Putamen (tissue), 1 donor: ENCODE measurements at regions not wholly inside any gene's neighbourhood (a gene's known extent, or its start where the extent isn't known, plus 50 kb on each side); places are given as distances from the start of the nearest gene placed in this dataset.
A peak's percentile ranks its signal among the peaks of the same experiment; 100 is the strongest.
"Not testable (repeated sequence)": the region's sequence is repeated elsewhere in the genome, so short reads cannot be mapped to it uniquely, and the experiment has no call there.

ENCODE experiments used
- DNase-seq: peaks from one replicate; pipeline ENCODE4 v3.0.0-alpha.2; 2016; ENCODE audit warnings: low spot score

DNA sequence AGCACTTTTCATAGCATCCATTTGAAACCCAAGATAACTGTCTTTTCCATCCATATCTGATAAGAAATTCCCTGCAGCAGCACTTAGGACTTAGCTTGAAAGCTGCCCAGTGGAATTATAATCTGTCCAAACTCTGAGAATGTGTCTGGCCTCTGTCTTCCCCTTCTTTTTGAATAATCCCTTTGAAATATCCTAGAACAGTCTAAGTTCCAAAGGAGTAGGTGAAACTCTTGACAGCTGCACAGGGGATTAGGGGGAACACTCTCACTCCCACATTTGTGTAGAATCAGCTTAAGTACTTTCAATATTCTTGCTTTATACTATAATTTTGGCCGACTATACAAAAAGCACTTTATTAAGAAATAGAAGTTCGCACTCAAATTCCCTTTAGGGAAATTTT, 157.7 kb downstream of the PAPSS1 start:
- no peak for DNase-seq

DNA sequence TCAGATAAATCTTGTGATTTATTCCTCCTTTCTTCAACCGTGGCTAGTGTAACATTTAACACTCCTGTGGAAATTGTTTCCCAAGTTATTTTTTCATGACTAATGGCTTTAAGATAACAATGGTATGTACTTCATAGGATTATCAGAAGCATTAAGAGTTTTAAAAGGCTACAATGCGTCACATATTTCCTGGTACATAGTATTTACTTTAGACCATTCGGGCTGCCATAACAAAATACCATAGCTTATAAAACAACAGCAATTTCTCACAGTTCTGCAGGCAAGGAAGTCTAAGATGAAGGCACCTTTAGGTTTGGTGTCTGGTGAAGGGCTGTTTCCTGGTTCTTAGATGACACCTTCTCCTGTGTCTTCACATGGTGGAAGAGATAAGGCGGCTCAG, 158.6 kb downstream of the PAPSS1 start:
- no peak for DNase-seq

DNA sequence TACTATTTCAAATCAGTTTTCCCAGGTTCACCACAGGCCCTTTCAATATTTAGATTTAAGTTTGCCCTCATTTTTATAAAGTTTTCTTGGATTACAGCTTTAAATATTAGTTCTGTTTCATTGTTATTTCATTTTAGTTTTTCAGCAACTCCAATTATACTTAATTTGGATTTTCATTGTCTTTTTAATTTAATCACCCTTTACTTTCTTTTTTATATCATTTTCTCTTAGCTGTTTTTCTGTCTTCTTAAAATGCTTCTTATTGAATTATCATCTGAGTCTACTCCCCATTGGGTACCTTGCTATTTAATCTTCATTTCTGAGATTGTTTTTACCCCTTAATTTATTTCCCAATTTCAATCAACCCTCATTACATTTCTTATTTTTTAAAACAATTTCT, 160.4 kb downstream of the PAPSS1 start:
- DNase-seq, result no peak

DNA sequence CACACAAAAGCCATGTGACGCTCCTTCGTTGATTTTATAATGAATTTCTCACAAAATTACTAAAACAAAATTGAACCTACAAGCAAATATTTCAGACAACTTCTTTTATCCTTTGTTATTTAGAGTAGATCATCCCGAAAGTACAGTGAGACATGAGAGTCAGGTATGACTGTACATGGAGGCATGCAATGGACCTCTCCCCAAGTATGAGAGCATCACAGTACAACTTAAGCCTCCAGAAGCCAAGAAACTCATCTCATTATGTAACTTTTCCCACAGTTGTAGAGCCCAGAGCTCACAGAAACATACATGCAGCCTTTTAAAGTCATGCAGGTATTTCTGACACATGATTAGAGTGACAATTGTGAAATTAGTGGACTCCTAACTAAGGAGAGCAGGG, 167.7 kb downstream of the PAPSS1 start:
- no peak for DNase-seq

DNA sequence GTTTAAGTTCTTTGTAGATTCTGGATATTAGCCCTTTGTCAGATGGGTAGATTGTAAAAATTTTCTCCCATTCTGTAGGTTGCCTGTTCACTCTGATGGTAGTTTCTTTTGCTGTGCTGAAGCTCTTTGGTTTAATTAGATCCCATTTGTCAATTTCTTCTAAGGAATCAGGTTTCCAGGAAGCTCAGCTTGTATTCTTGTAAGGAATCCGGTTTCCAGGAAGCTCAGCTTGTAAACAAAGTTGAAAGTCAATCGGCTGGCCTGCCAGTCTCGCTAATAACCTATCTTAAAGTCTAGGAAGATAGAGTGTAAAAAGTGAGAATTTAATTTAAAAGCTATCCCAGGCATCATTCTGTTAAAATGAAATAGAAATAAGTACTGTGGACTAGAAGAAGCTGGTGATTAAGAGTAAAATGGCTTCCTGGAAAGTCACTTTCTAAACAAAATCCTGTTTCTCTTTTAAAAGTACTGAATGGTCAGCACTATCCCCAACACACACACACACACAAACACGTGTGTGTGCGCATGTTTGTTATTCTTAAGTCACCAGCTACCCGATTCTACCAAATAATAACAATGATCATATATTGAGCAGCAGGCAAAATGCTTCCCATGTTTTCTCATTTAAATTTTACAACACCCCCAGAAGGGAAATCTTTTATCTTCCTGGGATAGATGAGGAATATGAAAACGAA, 171.7 kb downstream of the PAPSS1 start:
- no peak for DNase-seq

DNA sequence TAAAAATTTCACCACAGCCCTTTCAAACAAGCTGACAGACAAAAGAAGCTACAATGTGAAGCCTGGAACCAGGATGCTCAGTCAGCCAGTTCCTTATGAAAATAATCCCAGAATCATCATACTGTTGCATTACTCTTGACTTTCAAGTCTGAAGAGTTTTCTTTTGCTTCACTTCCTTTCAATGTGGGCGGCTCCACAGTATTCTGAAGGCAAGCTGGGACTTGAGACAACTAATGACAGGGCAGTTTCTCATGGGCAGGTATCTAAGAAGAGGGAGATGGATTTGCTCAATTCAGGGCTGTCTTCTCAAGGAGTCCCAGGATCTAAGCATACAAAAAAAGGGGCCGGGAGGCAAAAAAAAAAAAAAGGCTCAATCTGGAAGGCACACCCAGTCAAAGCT, 173.4 kb downstream of the PAPSS1 start:
- DNase-seq, result no peak

DNA sequence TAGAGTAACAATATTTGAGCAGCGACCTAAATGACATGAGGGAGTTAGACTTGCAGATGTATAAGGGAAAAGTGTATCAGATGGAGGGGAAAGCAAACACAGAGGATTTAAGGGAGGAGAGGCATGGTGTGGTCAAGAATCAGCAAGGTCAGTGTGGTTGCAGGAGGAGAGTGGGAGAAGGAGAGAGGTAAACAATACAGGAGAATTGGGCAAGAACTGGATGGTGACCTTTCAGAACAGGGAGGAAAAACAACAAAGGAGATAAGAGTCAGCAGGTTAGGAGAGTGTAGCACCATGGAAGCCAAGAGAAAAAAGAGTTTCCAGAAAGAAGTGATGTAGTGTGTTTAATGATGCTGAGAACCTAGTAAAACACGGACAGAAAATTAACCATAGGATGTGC, 178.5 kb downstream of the PAPSS1 start:
- no peak for DNase-seq

DNA sequence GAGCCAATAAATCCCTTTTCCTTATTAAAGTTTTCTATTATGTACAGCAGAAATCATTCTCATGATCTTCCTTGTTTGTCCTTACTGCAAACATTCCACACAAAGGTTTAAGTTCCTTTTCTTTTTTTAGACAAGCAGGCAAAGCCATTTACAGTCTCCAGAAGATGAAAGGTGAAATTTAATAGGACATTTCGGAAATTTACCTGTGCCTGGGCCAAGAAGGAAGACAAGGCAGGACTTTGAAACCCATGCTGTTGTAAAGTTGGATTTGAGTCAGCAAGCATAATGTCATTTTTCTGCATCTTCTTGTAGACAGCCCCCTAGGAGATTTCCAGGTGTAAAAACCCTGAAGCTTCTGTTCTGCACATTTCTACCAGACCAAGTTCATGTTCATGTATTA, 188.1 kb downstream of the PAPSS1 start:
- DNase-seq, result no peak

DNA sequence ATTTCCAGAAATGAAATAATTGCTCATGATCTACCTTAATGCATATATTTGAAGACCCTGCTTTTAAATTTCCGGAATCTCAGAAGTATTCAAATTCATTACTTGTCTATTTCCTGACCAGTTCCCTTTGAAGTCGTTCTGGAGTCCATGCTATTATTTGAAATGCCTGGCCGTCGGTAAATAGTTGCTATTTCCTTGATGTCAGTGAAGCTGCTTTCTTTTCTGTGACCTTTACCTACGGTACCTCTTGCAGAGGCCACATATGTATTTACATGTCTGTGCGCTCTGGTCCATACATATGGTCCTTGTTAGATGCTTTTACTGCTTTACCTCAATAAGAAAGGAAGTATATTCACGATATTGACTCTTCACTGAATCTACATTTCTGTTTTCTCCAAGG, 199.7 kb downstream of the PAPSS1 start:
- DNase-seq, result no peak

DNA sequence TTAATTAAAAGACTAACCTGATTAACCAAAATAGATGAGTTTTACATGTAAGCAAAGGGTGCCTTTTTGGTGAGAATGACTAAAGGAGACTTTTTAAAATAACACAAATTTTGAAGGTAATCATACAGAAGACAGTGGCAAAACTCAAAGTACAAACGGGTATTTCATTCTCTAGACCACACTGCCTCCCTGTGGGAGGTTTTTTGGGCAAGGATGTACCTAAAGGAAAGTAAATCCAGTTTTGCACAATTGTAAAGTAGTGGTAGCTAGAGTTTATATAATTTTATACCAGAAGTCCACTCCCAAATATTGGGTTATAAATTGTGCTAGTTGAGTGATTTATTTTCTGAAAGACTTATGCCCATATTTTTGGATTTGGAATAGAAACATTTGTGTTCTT, 201.0 kb downstream of the PAPSS1 start:
- DNase-seq, result peak; percentile 23

DNA sequence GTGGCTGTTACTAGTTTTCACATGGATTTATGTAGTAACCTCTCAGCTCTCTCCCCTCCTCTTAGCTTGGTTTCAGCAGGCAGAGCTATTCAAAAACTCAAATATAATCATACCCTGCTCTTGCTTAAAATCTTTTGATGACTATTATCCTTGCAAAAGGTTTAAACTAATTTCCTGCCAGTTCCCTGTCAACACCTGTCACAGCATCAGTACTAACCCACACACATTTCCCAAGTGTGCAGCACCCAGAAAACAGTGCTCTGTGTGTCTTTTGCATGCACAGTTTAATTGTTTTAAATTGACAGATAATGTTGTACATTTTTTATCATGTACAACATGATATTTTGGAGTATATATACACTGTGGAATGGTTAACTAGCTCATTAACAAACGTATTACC, 202.0 kb downstream of the PAPSS1 start:
- DNase-seq, result peak; percentile 74

DNA sequence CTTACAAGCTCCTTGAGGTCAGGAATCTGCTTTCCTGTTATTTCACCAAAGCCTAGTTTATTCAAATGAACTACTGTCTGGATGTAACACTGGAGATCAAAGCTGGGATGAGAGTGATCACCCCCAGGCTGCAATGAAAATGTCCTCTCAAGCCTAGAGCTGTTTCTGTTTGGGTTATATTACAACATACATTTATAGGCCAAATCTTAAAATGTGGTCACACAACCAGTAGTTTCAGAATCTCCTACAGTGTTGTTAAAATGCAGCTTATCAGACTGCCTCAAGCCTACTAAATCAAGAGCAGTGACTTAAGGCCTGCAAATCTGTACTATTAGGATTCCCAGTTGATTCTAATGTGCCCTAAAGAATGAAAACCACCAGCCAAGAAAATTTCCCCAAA, 207.5 kb downstream of the PAPSS1 start:
- DNase-seq, result no peak

DNA sequence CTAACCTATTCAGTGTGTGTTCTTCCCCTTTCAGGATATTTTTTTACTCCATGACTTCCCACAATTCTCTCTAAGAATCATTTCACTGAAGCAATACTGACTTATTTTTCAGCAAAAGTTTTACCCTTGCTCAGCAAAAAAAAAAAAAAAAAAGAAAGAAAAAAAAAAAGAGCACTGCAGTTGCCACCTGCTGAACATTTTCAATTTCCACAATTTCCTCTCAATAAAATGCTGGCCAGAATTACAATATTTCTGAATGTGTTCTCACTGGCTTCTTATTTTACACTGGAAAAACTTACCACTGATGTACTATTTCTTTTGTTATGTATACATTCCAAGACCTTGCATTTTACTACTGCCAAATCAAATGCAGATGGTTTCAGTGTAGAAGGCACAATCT, 210.4 kb downstream of the PAPSS1 start:
- DNase-seq, result no peak

DNA sequence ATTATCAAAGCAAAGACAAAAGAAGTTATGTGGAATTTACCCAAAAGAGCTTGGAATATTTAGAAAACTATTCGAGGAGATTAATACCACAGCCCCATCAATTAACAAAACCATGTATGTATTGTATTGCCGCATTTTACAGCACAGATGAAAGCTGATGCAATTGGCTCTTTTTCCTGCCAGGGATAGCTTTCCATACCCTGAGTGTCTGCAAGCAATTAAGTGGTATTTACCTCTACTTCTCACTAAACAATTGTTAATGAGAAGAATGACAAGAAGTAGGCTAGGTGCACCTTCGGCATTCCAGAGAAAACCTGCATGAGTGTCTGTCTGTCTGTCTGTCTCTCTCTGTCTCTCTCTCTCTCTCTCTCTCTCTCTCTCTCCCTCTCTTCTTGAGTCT, 219.5 kb downstream of the PAPSS1 start:
- DNase-seq, result no peak

DNA sequence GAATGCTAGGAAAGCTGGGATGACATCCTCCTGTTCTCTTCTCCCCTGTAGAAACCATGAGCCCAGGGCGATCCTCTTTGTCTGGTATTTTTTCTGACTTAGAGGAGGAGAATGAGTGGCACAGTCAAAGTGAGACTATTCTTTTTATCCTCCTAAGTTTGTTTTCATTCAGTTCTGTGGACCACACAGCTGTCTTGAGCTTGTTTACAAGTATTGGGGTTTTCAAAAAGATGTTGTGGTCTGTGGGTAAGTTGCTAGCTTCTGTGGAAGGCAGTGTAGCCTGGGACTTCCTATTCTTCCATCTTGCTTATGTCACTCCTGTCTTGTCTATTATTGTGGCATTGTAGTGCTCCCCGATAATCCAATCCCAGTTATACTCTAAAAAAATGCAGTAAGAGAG, 223.0 kb downstream of the PAPSS1 start:
- DNase-seq, result no peak

DNA sequence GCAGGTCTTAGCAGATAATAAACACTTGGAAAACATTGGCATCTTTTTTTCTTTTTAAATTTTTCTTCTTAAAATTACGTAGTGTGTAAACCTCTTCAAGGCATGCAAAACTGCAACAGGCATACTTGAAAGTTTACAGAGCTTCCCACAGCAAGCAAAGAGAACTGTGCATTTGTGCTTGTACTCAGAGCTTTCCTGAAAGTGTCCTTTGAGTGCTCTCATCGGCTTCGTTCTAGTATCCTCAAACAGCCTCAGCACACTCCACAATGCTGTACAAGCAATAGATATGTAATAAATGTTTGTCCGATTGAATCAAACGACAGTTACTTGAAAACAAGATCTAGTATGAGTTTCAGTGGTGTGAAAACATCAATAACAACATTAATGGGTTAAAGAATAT, 227.5 kb downstream of the PAPSS1 start:
- DNase-seq, result no peak

DNA sequence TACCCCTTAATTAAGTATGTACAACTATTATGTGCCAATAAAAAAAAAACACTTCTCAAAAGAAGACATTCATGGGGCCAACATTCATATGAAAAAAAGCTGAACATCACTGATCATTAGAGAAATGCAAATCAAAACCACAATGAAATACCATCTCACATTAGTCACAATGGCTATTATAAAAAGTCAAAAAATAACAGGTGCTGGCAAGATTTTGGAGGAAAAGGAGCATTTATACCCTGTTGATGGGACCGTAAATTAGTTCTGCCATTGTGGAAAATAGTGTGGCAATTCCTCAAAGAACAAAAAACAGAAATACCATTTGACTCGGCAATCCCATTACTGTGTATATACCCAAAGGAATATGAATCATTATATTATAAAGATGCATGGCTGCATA, 229.9 kb downstream of the PAPSS1 start:
- no peak for DNase-seq

DNA sequence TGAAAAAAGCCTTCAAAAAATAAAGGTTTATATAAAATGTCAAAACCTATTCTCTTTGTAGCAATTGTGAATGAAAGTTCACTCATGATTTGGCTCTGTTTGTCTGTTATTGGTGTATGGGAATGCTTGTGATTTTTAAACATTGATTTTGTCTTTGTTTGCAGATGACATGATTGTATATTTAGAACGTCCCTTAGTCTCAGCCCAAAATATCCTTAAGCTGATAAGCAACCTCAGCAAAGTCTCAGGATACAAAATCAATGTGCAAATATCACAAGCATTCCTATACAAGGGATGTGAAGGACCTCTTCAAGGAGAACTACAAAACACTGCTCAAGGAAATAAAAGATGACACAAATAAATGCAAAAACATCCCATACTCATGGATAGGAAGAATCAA, 236.4 kb downstream of the PAPSS1 start:
- DNase-seq, result not testable (repeated sequence)

DNA sequence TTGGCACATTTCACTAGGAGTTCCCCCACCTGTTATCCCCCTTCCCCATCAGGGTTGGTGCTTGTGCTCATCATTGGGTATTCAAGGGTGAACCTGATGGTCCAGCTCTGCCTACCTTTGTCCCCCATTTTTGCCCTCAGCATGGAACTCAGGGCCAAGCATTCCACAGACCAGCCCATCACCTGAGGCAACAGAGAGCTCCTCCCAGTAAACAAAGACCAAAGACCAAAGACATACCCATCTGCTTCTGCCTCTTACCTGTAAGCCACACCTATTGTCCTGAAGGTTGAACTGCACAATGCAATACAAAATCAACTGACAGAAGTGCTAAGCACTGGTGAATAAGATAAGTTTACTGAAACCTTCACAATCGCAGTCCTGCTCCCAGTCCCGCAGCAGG, 237.5 kb downstream of the PAPSS1 start:
- DNase-seq, result no peak

DNA sequence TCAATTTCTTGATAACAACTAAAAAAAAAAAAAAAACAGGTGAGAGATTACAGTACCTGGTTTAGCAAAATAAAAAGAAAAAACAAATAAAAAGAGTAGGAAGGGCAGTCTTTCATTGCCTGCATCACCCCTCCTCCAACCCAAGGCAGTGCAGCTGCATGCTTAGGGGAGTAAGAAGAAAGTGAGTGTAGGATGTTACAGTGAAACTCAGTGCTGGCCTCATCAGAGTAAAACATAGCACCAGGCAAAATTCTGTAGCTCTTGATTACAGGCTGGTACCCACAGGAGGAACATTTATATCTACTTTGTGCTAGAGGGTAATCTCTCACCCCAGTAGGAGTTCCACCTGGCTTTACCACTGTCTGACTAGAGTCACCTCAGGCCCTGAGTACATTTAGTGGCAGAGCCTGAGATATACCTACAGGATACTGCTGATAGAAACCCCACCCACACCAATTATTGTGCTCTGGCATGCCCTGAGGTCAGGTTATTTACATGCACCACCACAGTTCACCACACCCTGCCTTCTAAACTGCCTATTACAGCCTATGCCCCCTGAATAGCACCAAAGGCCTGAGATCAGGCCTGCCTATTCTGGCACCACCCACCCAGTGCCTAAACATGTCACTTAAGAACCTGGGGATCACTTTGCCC, 241.6 kb downstream of the PAPSS1 start:
- no peak for DNase-seq

DNA sequence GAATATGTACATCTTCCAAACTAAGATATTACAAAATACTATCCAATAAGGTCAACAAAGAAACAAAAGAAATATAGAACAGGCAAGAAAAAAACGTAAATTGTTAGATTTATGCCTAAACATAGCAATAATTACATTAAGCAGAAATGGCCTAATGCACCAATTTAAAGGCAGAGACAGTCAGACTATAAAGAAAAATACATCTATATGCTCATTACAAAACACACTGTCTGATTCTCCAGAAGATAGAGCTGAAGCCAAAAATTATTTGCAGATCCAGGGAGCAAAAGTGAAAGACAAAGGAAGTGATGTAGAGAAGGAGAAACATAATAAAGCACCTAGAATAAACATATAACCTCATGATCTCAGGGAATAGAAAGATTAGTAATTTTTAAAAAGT, 246.9 kb downstream of the PAPSS1 start:
- DNase-seq, result no peak

DNA sequence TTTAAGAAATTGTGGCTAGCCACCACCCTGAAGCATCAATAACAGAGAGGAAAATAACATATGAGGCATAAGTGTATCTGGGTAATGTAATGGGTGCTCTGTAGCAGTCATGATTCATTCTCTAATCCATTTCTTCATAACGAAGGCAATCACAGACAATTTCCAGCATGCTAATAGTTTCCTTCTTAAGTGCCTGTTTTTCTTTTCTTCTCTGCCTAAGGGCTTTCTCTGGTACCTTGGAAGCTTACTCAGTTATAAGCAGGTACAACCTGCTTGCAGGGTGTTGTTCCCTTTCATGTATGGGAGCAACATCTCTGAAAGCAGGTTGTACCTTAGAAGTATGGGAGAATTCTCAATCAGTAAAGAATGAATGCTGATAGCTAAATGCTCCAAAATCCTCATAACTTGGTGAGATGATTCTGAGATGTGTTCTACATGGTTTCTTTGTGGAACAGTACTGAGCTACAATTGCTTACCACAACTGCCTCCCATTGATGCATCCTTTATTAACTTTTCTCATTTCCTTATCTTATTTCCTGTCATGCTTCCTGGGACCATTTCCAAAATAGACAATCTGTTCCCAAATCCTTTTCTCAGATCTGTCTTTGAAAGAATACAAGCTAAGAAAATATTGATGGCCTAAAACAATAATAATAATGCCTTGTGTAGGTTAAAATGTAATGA, 247.6 kb downstream of the PAPSS1 start:
- no peak for DNase-seq

DNA sequence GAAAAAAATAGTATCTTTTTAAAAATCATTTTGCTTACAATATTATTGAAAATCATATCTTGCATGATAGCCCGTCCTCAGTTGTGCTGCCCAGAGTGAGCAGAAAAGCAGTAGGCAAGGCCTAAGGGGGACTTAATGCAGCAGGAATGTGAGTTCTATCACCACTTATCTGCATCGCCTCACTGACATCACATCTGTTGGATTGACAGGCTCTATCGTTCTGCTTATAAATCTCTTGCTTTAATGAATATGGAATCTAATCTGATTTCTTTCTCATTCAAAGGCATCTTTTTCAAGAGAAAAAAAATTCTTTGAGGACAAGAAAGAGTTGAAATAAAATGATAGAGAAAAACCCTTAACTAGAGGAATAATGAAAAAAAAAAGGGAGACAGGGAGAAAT, 249.9 kb downstream of the PAPSS1 start:
- no peak for DNase-seq

DNA sequence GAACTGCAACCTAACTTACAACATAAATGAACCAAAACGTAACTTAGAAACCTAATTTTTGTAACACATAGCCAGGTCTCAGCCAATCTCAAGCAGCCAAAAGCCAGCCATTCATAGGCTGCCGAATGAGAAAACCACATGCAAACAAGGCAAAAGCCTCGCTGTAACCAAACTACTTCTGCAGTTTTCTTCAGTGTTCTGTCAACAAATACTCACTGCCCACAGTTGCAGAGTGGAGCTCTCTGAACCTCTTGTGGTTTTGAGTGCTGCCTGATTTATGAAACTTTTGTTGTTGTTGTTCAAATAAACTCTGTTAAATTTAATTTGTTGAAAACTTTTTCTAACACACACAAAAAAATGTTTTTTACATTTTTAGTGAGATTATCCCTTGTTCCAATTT, 251.2 kb downstream of the PAPSS1 start:
- no peak for DNase-seq
